Endothelial cell (in vitro differentiated cells): ENCODE measurements at regions not wholly inside any gene's neighbourhood (a gene's known extent, or its start where the extent isn't known, plus 50 kb on each side); places are given as distances from the start of the nearest gene placed in this dataset.

Experiments used
- DNase-seq: peaks from one replicate; pipeline ENCODE4 v3.0.0; 2021; ENCODE audit warnings: low spot score
- H3K27ac Mint-ChIP-seq: one replicate; pipeline ENCODE4 v1.8.0; 2021; ENCODE audit warnings: mixed read lengths, inconsistent platforms; ENCODE audit not compliant: unreplicated experiment
- H3K27me3 Mint-ChIP-seq: one replicate; pipeline ENCODE4 v1.8.0; 2021; ENCODE audit warnings: mild to moderate bottlenecking, moderate library complexity, mixed read lengths, inconsistent platforms; ENCODE audit not compliant: unreplicated experiment
- H3K36me3 Mint-ChIP-seq: one replicate; pipeline ENCODE4 v1.8.0; 2021; ENCODE audit warnings: mild to moderate bottlenecking, low read depth, mixed read lengths, inconsistent platforms; ENCODE audit not compliant: unreplicated experiment
- H3K4me1 Mint-ChIP-seq: one replicate; pipeline ENCODE4 v1.8.0; 2021; ENCODE audit warnings: mild to moderate bottlenecking, mixed read lengths, inconsistent platforms; ENCODE audit not compliant: unreplicated experiment
- H3K4me3 Mint-ChIP-seq: one replicate; pipeline ENCODE4 v1.8.0; 2021; ENCODE audit warnings: mild to moderate bottlenecking, mixed read lengths, inconsistent platforms; ENCODE audit not compliant: unreplicated experiment
- H3K9me3 Mint-ChIP-seq: one replicate; pipeline ENCODE4 v1.8.0; 2021; ENCODE audit warnings: mixed read lengths, inconsistent platforms; ENCODE audit not compliant: unreplicated experiment
- CTCF ChIP-seq: fragments of 200-600 bp; sonication (generic); IDR thresholded peaks from one replicate; pipeline ENCODE4 v1.5.0; 2021; ENCODE audit warnings: antibody characterized with exemption; ENCODE audit not compliant: unreplicated experiment

DNA sequence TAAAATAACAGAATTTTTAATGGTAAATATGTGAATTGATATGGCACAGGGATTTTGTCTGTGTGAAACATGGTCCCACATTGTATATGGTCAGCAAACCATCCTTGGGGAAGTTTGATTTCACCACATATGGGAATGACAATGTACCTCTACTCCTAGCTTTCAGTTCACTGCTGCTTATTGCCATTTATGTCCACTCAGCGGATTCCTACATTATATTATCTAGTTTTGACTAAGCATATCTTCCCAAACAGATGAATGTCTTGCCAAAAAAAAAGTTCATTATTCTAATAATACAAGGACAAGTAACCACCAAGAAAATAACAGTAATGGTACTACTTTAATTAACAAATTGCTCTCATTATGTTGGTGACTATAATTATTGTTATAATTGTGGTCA, 1521.6 kb downstream of the MAT2B start:
- Mint-ChIP-seq H3K27ac (no peak overlapping the region), H3K9me3 (no peaks in the 10 kb centered on the region), H3K27me3 (no peaks in the 10 kb centered on the region), H3K4me1 (no peaks in the 10 kb centered on the region), H3K36me3 (no peaks in the 10 kb centered on the region), H3K4me3 (no peak overlapping the region)
- DNase-seq: no peak
- no peak for TF ChIP-seq CTCF

- TF ChIP-seq CTCF: no peak
- Mint-ChIP-seq H3K27ac (no peak overlapping the region), H3K9me3 (no peaks in the 10 kb centered on the region), H3K4me1 (no peaks in the 10 kb centered on the region), H3K4me3 (no peak overlapping the region), H3K27me3 (no peaks in the 10 kb centered on the region), H3K36me3 (no peaks in the 10 kb centered on the region)
- DNase-seq: no peak
These were observed 1522.9 kb downstream of the MAT2B start for GRCh38 chr5:165028356-165028755.

DNA sequence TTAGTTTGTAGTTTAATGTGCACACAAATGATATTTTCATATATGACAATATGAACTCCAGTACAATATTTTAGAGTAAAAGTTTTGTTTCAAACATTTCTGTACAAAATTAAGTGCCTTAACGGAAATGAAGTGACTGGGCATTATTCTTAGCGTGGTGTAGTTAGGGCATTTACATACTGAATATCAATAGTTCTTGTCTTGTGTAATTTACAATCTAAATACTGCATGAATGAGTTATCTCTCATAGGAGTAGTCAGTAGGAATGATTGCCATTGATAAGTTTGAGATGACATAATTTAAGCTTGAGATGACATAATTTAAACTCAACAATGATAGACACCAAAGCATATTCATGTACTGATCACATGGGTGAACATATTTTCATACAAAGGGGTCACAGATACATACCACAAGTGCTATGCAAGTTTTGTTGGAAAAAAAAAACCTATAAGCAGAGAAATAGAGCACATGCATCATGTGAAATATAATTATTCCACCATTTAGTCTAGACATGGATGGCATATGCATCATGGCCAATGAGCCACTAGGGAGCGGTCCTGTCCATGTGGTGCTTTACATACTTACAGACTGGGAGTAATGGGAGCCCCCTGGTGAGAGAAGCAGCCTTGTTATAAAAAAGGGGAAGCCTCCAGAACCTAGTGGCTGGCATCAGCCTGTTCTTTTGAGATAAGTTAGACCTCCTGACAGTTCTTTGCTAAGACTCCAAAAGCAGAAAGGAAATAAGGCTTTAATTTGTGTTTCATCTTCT, 1523.9 kb downstream of the MAT2B start:
- H3K4me3 Mint-ChIP-seq: no peak overlapping the region
- no peaks in the 10 kb centered on the region for H3K4me1 Mint-ChIP-seq
- DNase-seq: peak; percentile 52
- no peaks in the 10 kb centered on the region for H3K36me3 Mint-ChIP-seq
- H3K27me3 Mint-ChIP-seq: no peaks in the 10 kb centered on the region
- no peaks in the 10 kb centered on the region for H3K9me3 Mint-ChIP-seq
- no peak overlapping the region for H3K27ac Mint-ChIP-seq
- peak; percentile 37 for TF ChIP-seq CTCF

DNA sequence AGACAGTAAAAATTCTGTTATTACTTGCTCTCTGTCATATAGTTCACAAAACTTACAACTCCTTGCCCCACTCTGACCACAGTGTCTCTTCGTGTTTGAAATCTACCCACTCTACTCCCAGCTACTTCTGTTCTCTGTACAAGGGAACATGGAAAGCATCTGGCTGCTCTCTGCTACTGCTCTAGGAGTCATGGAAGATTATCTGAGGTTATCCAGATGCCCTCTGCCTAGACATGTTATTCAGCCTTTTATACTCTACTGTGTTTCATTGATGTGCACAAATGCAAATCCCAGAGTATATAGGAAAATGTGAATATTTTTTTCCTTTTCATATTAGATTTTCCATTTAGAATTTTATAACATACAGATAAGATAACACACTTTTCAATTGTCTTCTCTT, 1525.6 kb downstream of the MAT2B start:
- DNase-seq: no peak
- no peaks in the 10 kb centered on the region for H3K9me3 Mint-ChIP-seq
- TF ChIP-seq CTCF: no peak
- no peaks in the 10 kb centered on the region for H3K36me3 Mint-ChIP-seq
- H3K27me3 Mint-ChIP-seq: no peaks in the 10 kb centered on the region
- no peak overlapping the region for H3K27ac Mint-ChIP-seq
- no peak overlapping the region for H3K4me3 Mint-ChIP-seq
- H3K4me1 Mint-ChIP-seq: no peaks in the 10 kb centered on the region

GRCh38 chr5:165031371-165031770, 1526.0 kb downstream of the MAT2B start:
- Mint-ChIP-seq H3K36me3 (no peaks in the 10 kb centered on the region), H3K27me3 (no peaks in the 10 kb centered on the region), H3K4me1 (no peaks in the 10 kb centered on the region)

More at GRCh38 chr5:165031371-165031770, 1526.0 kb downstream of the MAT2B start:
- no peaks in the 10 kb centered on the region for H3K9me3 Mint-ChIP-seq
- no peak overlapping the region for H3K27ac Mint-ChIP-seq
- H3K4me3 Mint-ChIP-seq: no peak overlapping the region
- TF ChIP-seq CTCF: no peak
- DNase-seq: no peak
